Transverse colon (tissue), 4 donors: ENCODE measurements at regions not wholly inside any gene's neighbourhood (a gene's known extent, or its start where the extent isn't known, plus 50 kb on each side); places are given as distances from the start of the nearest gene placed in this dataset.

Experiments used
- CTCF ChIP-seq, 5 experiments: fragments of 200-600 bp in 3 of 5; fragments of 450-650 bp in 2 of 5; sonication (generic) in 3 of 5; IDR thresholded peaks; 1 replicate in 2 of 5; 2 replicates in 3 of 5; pipeline ENCODE4 v1.5.1; 2016 to 2017; ENCODE audit warnings: antibody characterized with exemption in 5 of 5, inconsistent platforms in 3 of 5, mild to moderate bottlenecking in 2 of 5, moderate library complexity in 1 of 5
- EP300 ChIP-seq: sonication (generic); formaldehyde crosslinking; IDR thresholded peaks from one replicate; pipeline ENCODE4 v1.6.1; 2017; ENCODE audit warnings: antibody characterized with exemption, low read depth
- POLR2A ChIP-seq: fragments of 450-650 bp; IDR thresholded peaks from one replicate; pipeline ENCODE4 v1.6.1; 2016; ENCODE audit warnings: antibody characterized with exemption, mild to moderate bottlenecking, moderate library complexity
- POLR2AphosphoS5 ChIP-seq, 3 donors: sonication (generic); formaldehyde crosslinking; IDR thresholded peaks; one replicate each; pipeline ENCODE4 v1.6.1; 2016; ENCODE audit warnings: antibody characterized with exemption in 3 of 3

DNA sequence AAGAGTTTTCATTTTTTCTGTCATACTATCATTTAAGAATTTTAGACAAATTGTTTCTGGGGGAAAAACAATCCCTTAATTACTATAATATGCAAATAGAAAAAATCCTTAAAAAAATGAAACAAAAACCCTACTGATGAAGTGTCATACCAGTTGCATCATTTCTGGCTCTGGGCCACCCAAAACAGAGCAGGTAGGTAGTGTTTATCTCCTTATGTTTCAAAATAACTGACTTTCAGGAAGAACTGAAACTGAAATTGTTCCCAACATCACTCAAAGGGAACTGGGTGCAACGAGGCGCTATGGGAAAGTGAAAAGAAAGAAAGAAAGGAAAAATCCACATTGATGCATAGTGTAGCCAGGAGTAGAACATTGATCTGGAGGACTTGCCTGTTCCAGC, 653.1 kb upstream of the SOX9 start:
- TF ChIP-seq CTCF (IDR thresholded peaks at IDR 0.05) = no peak
- no peak for TF ChIP-seq POLR2A
- TF ChIP-seq POLR2AphosphoS5 (IDR thresholded peaks at IDR 0.05) = no peak
- TF ChIP-seq EP300 = no peak
